ENCODE measurements at regions not wholly inside any gene's neighbourhood (a gene's known extent, or its start where the extent isn't known, plus 50 kb on each side); places are given as distances from the start of the nearest gene placed in this dataset.
"Not testable (repeated sequence)": the region's sequence is repeated elsewhere in the genome, so short reads cannot be mapped to it uniquely, and the experiment has no call there.

DNA sequence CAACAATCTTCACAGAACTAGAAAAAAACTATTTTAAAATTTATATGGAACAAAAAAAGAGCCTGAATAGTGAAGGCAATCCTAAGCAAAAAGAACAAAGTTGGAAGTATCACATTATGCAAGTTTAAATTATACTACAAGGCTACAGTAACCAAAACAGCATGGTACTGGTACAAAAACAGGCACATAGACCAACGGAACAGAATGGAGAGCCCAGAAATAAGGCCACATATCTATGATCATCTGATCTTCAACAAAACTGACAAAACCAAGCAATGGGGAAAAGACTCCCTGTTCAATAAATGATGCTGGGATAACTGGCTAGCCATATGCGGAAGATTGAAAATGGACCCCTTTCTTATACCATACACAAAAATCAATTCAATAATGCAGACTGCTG, 74.4 kb upstream of the RTN4 start:
- not testable (repeated sequence) for DNase-seq (ENCODE audit: low spot score)

DNA sequence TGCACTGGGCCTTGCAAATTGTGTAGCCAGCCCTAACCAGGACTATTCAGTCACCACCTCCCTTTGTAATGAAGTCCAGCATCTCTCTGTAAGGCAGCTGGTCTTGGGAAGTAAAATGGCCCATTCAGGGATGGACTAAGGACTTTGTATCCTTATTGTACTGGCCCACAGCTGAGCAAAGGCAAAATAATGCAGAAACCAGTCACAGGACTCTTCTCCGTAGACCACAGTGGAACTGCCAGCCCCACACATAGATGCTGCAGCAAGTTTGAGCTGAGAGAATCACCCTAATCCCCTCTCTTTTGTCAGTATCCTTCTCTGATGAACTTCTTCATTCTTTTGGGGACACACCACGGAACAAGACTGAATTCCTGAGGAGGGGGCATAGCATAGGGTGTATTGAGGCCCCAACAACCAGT, 73.6 kb upstream of the RTN4 start:
- DNase-seq (ENCODE audit: low spot score): no peak

- DNase-seq (ENCODE audit: low spot score): no peak
Measured at GRCh38 chr2:55120634-55121359, 70.5 kb upstream of the RTN4 start.

- DNase-seq (ENCODE audit: low spot score): no peak
Measured at GRCh38 chr2:55119711-55120487, 69.6 kb upstream of the RTN4 start.

- no peak for DNase-seq (ENCODE audit: low spot score)
Measured at GRCh38 chr2:55118643-55119083, 68.4 kb upstream of the RTN4 start.

DNA sequence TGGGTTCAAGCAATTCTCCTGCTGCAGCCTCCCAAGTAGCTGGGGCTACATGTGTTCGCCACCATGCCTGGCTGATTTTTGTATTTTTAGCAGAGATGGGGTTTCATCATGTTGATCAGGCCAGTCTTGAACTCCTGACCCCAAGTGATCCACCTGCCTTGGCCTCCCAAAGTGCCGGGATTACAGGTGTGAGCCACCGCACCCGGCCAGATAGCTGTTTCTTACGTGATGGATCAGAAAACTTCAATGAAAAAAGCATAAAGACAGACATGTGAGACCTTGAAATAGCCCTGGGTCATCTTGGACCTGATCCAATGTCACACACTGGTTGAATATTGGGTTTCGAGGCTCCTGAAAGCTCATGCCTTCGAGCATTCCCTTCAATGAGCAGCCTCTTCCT, 66.7 kb upstream of the RTN4 start:
- no peak for DNase-seq (ENCODE audit: low spot score)

GRCh38 chr2:55116598-55116964, 66.3 kb upstream of the RTN4 start:
- no peak for DNase-seq (ENCODE audit: low spot score)

DNA sequence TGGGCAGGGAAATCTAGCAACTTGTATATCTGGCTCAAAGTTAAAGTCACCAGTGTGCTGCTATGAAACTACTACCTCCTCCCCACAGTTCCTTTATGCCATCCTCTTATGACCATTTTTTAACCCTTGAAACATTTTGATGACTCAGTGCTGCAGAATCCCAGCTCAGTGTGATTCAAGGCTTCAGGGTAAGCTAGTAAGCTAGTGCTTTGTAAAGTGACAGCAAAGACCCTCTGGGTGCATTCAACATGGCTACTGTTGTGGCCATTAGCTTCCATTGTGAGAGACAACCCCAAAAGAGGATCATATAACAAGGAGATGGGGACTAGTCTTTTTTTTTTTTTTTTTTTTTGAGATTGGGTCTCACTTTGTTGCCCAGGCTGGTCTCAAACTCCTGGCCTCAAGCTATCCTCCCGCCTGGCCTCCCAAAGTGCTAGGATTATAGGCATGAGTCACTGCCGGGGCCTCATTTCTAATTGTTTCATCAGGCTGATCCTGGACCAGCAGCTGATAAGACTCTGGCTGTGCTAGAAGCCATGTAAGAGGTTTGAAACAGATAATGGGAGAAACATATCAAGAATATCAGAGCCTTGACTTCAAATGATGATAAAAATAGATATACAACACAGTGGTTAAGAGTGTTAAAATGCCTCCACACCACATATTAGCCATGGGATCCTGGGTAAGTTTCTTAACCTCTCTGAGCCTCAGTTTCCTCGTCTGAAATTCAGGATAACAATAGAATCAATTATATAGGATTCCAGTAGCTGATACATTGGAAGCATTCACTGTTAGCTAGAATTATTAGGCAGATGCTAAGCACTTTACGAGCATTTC, 65.7 kb upstream of the RTN4 start:
- DNase-seq (ENCODE audit: low spot score): peak; percentile 47

GRCh38 chr2:55114597-55114996, 64.3 kb upstream of the RTN4 start:
- DNase-seq (ENCODE audit: low spot score): no peak

DNA sequence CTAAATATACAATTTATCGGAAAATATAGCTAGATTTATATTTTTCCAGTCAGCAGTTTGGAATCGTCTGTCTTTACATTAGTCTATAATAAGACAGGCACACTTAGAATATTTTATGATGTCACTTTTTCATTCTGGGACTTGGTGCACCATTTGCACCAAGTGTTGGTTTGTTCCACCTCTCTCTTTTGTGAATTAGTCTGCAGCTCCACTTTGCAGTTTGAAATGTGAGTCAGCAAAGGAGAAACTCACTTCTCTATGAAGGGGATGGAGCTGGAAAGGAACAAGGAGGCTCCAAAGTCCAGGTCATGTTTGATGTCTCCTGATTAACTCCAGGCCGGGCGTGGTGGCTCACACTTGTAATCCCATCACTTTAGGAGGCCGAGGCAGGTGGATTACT, 63.8 kb upstream of the RTN4 start:
- peak; percentile 18 for DNase-seq (ENCODE audit: low spot score)

DNA sequence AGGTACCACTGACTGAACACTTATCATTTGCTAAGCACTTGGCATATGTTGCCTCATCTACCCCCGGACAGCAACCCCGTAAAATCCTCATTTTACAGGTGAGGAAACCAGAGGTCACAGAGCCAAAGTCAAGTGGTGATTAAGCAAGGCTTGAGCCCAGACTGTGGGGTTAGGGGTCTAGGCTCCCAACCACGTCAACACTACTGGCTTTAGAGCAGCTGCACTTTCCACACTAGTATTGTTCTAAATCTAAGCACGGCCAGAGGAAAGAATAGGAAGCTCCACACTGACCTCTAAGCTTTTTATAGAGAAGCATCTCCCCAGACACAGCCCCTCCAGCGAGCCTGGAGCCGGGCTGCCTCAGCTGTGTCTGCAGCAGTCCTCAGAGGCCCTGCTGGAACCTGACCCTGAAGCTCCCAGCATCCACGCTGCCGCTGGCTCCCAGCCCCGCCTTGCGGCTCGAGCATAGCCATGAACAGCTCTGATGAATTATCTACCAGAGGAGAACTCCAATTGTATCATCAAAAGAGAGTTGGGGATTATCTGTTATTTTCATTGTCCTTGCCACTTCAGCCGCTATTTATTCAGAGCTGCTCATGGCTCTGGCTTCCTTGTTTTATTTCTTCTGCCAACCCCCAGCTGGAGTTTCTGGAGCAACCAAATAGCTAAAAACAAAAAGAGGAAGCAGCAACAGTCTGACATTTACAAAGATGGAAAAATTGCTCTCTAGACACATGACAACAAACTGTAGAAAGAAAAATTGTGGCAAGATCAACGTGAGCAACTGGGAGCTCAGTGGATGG, 62.2 kb upstream of the RTN4 start:
- DNase-seq (ENCODE audit: low spot score): no peak

- DNase-seq (ENCODE audit: low spot score): no peak
Measured at GRCh38 chr2:55111570-55112228, 61.4 kb upstream of the RTN4 start.

- no peak for DNase-seq (ENCODE audit: low spot score)
Measured at GRCh38 chr2:55111230-55111569, 60.9 kb upstream of the RTN4 start.

DNA sequence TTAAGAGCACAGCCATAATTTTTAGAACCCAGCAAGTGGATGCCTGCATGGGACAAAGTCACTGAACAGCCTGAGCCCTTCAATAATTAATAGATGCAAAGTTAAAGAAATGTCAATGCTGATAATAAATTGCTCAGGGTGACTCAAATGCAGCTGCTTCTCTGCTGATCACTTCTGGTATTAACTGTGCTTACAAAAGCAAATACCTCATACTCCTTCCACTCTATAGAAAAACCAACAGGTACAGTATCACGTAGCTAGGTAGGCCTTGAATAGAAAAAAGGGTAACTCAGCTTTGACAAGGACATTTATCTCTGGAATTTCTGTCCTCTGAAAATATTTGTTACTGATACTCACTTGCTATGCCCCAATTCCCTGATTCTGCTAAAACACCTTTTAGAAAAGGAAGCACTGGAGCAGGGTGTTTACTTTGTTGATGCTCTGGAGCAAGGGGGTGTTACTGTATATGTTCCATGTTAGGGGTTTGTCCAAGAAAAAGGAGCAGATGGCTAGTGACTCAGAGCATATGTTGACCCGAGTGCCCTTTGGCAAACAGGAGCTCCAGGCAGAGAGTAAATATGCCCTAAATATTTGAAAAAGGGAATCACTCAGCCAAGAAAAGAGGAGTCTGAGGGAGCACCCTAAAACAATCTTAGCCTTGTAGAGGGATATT, 59.1 kb upstream of the RTN4 start:
- peak; percentile 23 for DNase-seq (ENCODE audit: low spot score)

- DNase-seq (ENCODE audit: low spot score): no peak
Measured at GRCh38 chr2:55108456-55109160, 58.4 kb upstream of the RTN4 start.

DNA sequence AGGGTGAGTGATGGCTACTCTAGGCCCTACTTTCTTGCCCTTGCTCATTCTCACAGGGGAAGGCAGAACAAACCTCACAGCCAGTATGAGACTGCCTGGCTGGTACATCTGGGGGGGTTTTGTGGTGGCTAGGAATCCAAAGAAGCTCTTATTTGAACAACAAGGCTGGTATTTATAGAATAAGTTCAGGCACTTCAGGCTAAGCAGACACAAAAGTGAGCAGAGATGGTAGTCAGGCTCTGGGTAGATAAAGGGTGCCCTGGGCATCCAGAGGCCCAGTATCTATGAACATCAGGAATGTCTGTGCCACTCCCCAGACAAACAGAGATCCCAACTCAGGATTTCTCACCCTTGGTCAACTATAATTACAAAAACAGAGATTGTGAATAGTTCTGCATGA, 57.2 kb upstream of the RTN4 start:
- no peak for DNase-seq (ENCODE audit: low spot score)

GRCh38 chr2:55106148-55106547, 55.9 kb upstream of the RTN4 start:
- no peak for DNase-seq (ENCODE audit: low spot score)

- DNase-seq (ENCODE audit: low spot score): no peak
Measured at GRCh38 chr2:55105456-55105855, 55.2 kb upstream of the RTN4 start.

GRCh38 chr2:55103046-55103445, 52.8 kb upstream of the RTN4 start:
- DNase-seq (ENCODE audit: low spot score): no peak
